ENCODE measurements at regions not wholly inside any gene's neighbourhood (a gene's known extent, or its start where the extent isn't known, plus 50 kb on each side); places are given as distances from the start of the nearest gene placed in this dataset.
"Not testable (repeated sequence)": the region's sequence is repeated elsewhere in the genome, so short reads cannot be mapped to it uniquely, and the experiment has no call there.

DNA sequence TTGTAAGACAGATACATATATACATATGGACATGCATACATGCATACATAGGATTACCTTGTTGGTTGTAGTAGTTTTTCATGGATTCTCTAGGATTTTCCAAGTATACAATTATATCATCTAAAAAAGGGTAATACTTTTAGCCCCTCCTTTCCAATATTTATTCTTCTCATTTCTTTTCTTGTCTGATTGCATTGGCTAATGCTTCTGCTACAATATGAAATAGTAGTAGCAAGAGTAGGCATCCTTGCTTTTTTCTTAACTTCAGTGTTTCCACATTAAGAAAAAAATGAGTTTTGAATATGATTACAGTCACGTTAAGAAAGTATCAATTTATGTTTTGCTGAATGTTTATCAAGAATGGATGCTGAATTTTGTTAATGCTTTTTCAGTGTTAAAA, 58.0 kb downstream of the RBFOX3 start:
- no peak for DNase-seq (ENCODE audit: low read depth)
- TF ChIP-seq, protein P1, sequence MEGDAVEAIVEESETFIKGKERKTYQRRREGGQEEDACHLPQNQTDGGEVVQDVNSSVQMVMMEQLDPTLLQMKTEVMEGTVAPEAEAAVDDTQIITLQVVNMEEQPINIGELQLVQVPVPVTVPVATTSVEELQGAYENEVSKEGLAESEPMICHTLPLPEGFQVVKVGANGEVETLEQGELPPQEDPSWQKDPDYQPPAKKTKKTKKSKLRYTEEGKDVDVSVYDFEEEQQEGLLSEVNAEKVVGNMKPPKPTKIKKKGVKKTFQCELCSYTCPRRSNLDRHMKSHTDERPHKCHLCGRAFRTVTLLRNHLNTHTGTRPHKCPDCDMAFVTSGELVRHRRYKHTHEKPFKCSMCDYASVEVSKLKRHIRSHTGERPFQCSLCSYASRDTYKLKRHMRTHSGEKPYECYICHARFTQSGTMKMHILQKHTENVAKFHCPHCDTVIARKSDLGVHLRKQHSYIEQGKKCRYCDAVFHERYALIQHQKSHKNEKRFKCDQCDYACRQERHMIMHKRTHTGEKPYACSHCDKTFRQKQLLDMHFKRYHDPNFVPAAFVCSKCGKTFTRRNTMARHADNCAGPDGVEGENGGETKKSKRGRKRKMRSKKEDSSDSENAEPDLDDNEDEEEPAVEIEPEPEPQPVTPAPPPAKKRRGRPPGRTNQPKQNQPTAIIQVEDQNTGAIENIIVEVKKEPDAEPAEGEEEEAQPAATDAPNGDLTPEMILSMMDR (IDR thresholded peaks at IDR 0.05; ENCODE audit: insufficient read depth, low read depth, low read length, missing control alignments), result no peak
- no peak overlapping the region for H3K4me3 ChIP-seq (ENCODE audit: low read length)

DNA sequence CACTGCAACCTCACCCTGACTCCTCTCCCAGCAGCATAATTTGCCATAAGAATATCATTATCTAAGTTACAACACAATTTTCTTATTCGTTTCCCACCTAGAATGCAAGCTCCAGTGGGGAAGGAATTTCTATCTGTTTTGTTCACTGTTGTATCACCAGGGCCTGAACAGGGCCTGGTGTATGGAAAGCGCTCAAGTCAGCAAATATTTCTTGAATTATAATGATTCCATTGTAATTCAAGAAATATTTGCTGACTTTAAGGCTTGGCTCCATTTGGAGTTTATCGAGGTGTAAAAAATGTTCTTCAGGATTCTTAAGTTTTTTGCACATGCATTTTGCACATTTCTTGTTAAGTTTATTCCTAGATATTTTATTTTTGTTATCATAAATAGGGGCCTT, 58.4 kb downstream of the RBFOX3 start:
- no peak for DNase-seq (ENCODE audit: low read depth)
- no peak overlapping the region for H3K4me3 ChIP-seq (ENCODE audit: low read length)
- TF ChIP-seq, protein P1 (IDR thresholded peaks at IDR 0.05; ENCODE audit: insufficient read depth, low read depth, low read length, missing control alignments), result no peak

DNA sequence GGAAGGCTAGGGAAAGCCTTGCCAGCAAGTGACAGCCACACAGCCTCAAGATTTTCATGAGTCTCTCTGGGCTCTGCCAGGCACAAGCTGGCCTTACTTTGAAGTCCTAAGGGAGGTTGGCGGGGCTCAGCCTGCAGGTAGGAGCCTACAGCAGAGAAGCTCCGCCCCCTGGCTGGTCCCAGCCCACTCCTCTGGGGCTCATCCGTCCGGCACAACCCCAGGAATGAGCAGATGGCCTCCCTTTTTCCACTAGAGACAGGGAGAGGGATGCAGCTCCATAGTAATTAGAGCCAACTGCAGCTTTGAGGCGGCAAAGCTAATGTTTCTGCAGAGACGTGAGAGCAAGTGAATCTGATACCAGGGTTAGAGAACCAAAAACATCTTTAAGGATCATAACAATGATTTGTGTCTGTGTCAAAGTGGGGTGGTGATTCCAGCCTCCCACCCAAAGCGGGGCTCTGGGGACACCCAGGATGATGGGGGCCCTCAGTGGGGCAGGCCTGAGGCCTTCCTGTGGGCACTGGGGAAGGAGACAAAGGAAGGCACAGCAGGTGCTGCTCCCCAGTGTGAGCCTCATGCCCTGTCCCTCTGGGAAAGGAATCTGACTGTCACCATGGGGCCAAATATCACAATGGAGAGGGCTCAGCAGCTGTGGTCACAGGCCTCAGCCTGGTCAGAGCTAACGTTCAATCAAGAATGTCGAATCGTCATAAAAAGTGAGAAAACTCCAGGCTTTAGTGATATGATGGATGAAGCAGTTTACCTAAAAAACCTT, 61.5 kb downstream of the RBFOX3 start:
- TF ChIP-seq, protein P1 (IDR thresholded peaks at IDR 0.05; ENCODE audit: insufficient read depth, low read depth, low read length, missing control alignments), result no peak
- DNase-seq (ENCODE audit: low read depth), result no peak
- no peak overlapping the region for H3K4me3 ChIP-seq (ENCODE audit: low read length)

DNA sequence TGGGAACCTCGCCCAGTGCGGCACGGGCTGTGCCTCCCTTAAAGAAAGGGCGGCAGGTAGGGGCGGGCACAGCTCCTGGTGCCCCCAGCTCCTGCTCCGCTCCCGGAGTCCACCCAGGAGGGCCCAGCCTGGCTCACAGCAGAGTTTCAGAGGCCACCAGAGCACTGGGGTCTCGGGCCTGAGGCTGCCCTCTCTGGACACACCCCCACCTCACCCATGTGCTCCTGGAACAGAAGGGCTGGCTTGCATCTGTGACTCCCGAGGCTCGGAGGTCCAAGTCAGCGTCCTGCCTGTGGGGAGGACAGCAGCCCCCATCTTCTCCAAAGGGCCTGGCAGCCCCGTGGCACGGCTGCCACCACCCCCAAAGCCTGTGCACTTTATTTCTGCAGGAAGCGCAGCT, 62.7 kb downstream of the RBFOX3 start:
- TF ChIP-seq, protein P1 (IDR thresholded peaks at IDR 0.05; ENCODE audit: insufficient read depth, low read depth, low read length, missing control alignments), result no peak
- DNase-seq (ENCODE audit: low read depth), result no peak
- H3K4me3 ChIP-seq (ENCODE audit: low read length), result no peak overlapping the region

GRCh38 chr17:79547586-79547985, 63.3 kb downstream of the RBFOX3 start:
- no peak overlapping the region for H3K4me3 ChIP-seq (ENCODE audit: low read length)
- TF ChIP-seq, protein P1 (IDR thresholded peaks at IDR 0.05; ENCODE audit: insufficient read depth, low read depth, low read length, missing control alignments), result no peak
- DNase-seq (ENCODE audit: low read depth), result no peak

DNA sequence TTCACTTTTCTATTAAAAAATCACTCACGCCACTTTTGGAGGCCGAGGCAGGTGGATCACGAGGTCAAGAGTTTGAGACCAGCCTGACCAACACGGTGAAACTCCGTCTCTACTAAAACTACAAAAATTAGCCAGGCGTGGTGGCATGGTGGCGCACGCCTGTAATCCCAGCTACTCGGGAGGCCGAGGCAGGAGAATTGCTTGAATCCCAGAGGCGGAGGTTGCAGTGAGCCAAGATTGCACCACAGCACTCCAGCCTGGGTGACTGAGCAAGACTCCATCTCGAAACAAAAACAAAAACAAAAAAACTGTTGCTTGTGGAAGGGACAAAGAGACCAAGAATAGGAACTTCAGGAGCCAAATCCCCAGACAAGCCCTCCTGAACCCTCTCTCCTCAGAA, 63.7 kb downstream of the RBFOX3 start:
- H3K4me3 ChIP-seq (ENCODE audit: low read length); DNase-seq (ENCODE audit: low read depth): not testable (repeated sequence)

DNA sequence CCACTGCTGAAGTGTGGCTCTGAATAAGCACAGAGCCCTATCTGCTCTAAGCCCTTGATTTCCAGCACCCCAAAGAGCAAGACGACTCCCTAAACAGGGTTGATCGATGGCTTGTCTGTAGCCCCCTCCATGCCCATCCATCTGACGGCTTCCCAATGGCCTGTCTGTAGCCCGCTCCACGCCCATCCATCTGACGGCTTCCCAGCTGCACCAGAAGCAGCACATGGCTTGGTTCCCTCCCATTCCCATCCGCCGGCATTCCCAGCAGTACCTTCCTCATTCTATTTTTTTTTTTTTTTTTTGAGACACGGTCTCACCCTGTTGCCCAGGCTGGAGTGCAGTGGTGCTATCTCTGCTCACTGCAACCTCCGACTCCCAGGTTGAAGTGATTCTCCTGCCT, 64.5 kb downstream of the RBFOX3 start:
- no peak overlapping the region for H3K4me3 ChIP-seq (ENCODE audit: low read length)
- DNase-seq (ENCODE audit: low read depth), result no peak
- TF ChIP-seq, protein P1 (IDR thresholded peaks at IDR 0.05; ENCODE audit: insufficient read depth, low read depth, low read length, missing control alignments), result no peak
